Head of caudate nucleus (tissue), 42 donors: ENCODE measurements at regions not wholly inside any gene's neighbourhood (a gene's known extent, or its start where the extent isn't known, plus 50 kb on each side); places are given as distances from the start of the nearest gene placed in this dataset.

Experiments
- DNase-seq, 42 donors: peaks; one replicate each; pipeline versions ENCODE4 v3.0.0 to v3.0.0-alpha.2; 2020 to 2021; ENCODE audit warnings: mixed read lengths in 7 of 42
- intact Hi-C: fragments of 100-400 bp; cut with DNase I; formaldehyde crosslinking; loops from one replicate; pipeline ENCODE4 v1.15.0; 2022

GRCh38 chr11:110786226-110786902 lies 74.1 kb upstream of the ARHGAP20 start:
- intact Hi-C loops, result no loop called here
- DNase-seq, result peak in 29 of 42 donors; percentile 7 to 75 (median 37)

GRCh38 chr11:110785398-110785797 lies 73.2 kb upstream of the ARHGAP20 start:
- intact Hi-C loops, result no loop called here
- no peak for DNase-seq

GRCh38 chr11:110782616-110783015 lies 70.4 kb upstream of the ARHGAP20 start:
- intact Hi-C loops, result no loop called here
- DNase-seq, result no peak

GRCh38 chr11:110779108-110779507 lies 66.9 kb upstream of the ARHGAP20 start:
- intact Hi-C loops, result no loop called here
- no peak for DNase-seq

- no peak for DNase-seq
- intact Hi-C loops, result no loop called here
These were observed 66.1 kb upstream of the ARHGAP20 start for GRCh38 chr11:110778343-110778742.

GRCh38 chr11:110777775-110778174 lies 65.5 kb upstream of the ARHGAP20 start:
- intact Hi-C loops, result no loop called here
- DNase-seq, result no peak

GRCh38 chr11:110776081-110776480 lies 63.8 kb upstream of the ARHGAP20 start:
- intact Hi-C loops, result no loop called here
- DNase-seq, result no peak

- DNase-seq, result no peak
- intact Hi-C loops, result no loop called here
These were observed 62.1 kb upstream of the ARHGAP20 start for GRCh38 chr11:110774138-110775014.

GRCh38 chr11:110773442-110773841 lies 61.2 kb upstream of the ARHGAP20 start:
- DNase-seq, result no peak
- intact Hi-C loops, result no loop called here

- no peak for DNase-seq
- intact Hi-C loops, result no loop called here
These were observed 60.6 kb upstream of the ARHGAP20 start for GRCh38 chr11:110772863-110773262.

- intact Hi-C loops, result no loop called here
These were observed 54.1 kb upstream of the ARHGAP20 start for GRCh38 chr11:110766316-110766715.

GRCh38 chr11:110764485-110764884 lies 52.2 kb upstream of the ARHGAP20 start:
- intact Hi-C loops, result no loop called here
- DNase-seq, result no peak

More at GRCh38 chr11:110766316-110766715, 54.1 kb upstream of the ARHGAP20 start:
- DNase-seq, result no peak

GRCh38 chr11:110763249-110764011 lies 51.2 kb upstream of the ARHGAP20 start:
- DNase-seq, result peak in 10 of 42 donors; percentile 2 to 25 (median 6)
- intact Hi-C loops, result no loop called here

GRCh38 chr11:110762590-110762989 lies 50.4 kb upstream of the ARHGAP20 start:
- DNase-seq, result no peak
- intact Hi-C loops, result no loop called here
